Peyer's patch (tissue), 4 donors: ENCODE measurements at regions not wholly inside any gene's neighbourhood (a gene's known extent, or its start where the extent isn't known, plus 50 kb on each side); places are given as distances from the start of the nearest gene placed in this dataset.
"Not testable (repeated sequence)": the region's sequence is repeated elsewhere in the genome, so short reads cannot be mapped to it uniquely, and the experiment has no call there.

Source experiments
- CTCF ChIP-seq, 6 experiments: fragments of 450-650 bp in 4 of 6; fragments of 200-600 bp in 2 of 6; sonication (generic) in 1 of 6; IDR thresholded peaks; one replicate each; pipeline ENCODE4 v1.5.1; 2017 to 2019; ENCODE audit warnings: antibody characterized with exemption in 6 of 6, mild to moderate bottlenecking in 3 of 6, moderate library complexity in 1 of 6
- POLR2A ChIP-seq, 2 donors: fragments of 450-650 bp; IDR thresholded peaks; one replicate each; pipeline ENCODE4 v1.5.1; 2017; ENCODE audit warnings: antibody characterized with exemption in 2 of 2, mild to moderate bottlenecking in 2 of 2, moderate library complexity in 2 of 2

GRCh38 chr15:95700692-95701091, 629.8 kb upstream of the NR2F2 start:
- not testable (repeated sequence) for TF ChIP-seq CTCF, POLR2A (IDR thresholded peaks at IDR 0.05)
